NCI-H226 (cell line): ENCODE measurements at regions not wholly inside any gene's neighbourhood (a gene's known extent, or its start where the extent isn't known, plus 50 kb on each side); places are given as distances from the start of the nearest gene placed in this dataset.

Source experiments
- DNase-seq: peaks from one replicate; pipeline ENCODE4 v3.0.0-alpha.2; 2015

DNA sequence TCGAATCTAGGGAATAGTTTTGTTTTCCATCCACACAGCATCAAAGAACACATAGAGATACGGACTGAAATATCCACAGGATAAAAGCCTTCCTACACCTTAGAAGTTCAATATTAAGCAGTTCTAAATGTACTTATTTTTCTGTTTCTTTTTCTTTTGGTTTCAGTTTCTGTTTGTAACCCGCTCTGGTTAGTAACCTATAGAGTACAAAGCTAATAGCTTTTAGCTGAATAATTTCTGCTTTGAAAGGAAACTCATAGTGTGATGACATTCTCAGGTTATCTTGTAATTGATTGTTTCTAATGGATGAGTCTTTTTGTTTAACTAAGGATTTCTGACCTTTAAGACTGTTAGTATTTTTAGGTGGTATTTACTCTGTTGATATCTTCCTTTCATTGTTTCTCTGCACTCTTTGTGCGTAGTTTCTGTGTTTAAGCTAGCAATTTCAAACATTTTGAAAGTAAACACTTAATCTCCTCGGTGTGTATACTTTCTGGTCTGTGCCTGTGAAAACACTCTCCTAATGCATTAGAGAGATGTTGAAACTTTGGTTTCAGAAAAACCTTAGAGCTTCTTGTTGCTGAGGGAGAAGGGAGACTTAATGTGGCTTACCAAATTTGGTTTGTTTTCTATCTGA, 385.5 kb downstream of the HDGFL1 start:
- no peak for DNase-seq

DNA sequence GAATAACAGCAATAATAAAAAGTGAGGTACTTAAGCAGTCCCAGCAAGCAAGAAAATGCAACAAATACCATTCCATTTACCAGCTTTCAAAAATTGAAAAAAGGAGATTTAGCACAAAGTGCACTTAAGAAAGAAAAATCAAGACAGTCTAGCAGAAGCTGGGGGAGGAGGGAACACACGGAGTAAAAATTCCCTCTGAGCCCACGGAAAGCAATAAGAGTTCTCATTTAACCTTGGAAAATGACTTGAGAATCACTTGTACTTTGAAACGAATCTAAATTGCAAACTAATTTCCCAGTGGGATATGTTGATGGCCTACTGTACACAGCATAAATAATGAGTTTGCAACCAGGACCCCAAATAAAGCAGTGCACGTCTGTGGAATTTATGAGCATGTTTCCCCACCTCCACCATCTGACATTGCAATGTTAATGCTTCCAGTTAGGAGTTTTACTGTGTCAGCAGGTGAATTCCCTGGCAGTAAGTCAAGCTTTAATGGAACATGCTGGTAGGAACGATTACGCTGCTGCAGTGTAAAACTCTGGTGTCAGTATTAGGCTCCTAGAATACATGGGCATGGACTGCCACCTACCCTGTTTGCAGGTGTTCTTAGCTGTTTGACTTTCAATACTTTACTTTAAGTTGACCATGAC, 386.8 kb downstream of the HDGFL1 start:
- DNase-seq: no peak

- no peak for DNase-seq
Measured at GRCh38 chr6:22958677-22959076, 389.3 kb downstream of the HDGFL1 start.

DNA sequence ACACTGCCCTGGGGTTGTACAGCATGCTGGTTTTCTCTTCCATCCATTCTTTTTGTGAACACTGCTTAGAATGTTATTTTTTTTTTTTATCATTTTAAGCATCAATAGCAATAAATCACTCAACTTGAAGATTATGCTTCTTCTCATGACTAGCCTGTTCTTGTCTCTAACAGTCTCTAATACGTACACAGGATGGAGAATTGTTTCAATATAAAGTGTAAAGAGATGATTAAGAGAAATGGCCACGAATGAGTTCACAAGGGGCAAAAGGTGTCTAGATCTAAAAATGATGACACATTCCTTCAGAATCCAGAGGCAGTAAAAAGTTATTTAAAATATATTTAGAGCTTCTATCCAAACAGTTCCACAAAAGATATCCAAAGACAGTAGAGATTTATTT, 390.2 kb downstream of the HDGFL1 start:
- no peak for DNase-seq

DNA sequence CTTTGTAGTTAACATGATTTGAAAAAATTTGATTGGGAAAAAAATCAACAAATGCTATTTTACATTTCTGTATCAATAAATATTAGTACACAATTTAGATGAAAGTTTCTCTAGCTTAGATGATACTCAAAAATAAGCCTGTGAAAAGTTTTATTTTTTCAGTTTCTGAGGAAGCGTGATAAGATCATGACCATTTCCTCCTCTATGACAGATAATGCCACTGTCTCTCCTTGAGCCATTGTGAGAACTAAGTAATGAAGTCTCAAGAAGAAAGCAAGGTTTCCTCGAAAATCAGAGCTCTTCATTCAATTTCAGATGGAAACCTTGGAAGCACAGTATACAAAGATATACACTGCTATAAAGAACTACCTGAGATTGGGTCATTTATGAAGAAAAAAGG, 395.0 kb downstream of the HDGFL1 start:
- no peak for DNase-seq

DNA sequence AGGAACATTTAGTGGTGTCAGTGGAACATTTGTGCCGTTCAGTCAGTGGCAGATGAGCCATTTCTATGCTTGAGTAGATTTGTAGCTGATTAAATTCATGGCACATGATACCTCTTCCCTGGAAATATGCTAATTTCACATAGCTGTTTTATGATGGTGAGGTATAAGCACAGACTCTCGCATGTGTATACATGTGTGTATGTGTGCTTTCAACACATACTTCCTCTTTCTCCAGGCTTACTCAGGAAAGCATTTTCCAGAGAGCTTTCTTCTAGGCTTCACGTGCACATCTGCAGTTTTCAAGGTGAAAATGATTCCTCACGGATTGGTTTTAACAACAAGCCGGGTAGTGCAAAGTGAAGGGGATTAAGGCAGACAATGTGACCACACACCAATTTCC, 396.5 kb downstream of the HDGFL1 start:
- DNase-seq: no peak

GRCh38 chr6:22966691-22967422, 397.5 kb downstream of the HDGFL1 start:
- no peak for DNase-seq

DNA sequence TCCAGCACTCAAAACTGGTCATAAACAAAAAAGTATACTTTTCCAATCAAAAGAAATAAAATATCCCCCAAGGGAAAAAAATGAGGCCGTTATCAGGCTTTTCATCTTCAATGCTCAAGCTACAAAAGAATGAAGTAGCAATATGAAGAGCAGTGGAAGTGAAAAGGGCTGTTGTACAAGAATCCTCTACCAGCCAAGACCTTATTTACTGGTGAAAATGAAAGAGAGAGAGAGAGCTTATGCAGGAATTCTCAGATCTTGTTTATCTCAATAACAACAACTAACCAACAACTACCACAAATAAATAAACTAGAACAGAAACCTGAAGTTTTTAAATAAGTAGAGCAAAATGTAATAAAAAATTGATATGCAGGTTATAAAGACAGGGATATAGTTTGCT, 400.6 kb downstream of the HDGFL1 start:
- DNase-seq: no peak

- DNase-seq: no peak
Measured at GRCh38 chr6:22972771-22973170, 403.4 kb downstream of the HDGFL1 start.

GRCh38 chr6:22975079-22975478, 405.7 kb downstream of the HDGFL1 start:
- no peak for DNase-seq

GRCh38 chr6:22980446-22980845, 411.1 kb downstream of the HDGFL1 start:
- DNase-seq: no peak

GRCh38 chr6:23002044-23002619, 432.8 kb downstream of the HDGFL1 start:
- DNase-seq: no peak

DNA sequence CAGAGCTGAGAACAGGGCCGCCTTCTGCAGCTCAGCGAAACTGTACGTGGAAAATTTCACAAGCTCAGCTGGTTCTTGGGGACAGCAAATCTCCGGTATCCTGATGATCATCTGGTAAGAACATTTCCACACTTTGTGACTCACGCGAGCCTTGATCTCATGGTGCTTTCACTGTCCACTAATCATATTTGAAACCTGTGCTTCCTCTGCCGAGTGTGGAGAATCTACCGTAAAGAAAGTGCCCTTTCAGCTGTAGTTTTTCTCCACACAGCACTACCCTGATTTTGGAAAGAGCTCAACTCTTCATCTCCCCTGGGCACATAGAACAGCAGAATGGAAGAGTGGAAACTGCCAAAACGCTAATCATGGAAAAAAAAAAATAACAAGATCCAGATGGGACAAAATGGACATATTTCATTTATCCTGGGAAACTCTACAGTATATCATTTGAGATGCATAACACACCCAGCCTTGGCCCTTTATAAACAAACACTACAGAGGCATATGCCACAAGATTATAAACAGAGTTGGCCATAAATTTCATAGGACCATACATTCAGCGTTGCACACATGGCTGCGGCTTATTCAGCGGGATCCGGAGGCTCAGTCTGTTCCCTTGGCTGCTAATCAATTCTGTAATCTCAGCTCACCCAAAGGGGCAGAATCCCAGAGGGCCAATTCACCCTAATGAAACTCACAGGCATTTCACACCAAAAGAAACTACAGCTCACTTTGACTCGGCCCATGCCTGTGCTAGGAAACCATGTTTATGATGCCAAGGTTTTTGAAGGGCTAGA, 434.5 kb downstream of the HDGFL1 start:
- no peak for DNase-seq

DNA sequence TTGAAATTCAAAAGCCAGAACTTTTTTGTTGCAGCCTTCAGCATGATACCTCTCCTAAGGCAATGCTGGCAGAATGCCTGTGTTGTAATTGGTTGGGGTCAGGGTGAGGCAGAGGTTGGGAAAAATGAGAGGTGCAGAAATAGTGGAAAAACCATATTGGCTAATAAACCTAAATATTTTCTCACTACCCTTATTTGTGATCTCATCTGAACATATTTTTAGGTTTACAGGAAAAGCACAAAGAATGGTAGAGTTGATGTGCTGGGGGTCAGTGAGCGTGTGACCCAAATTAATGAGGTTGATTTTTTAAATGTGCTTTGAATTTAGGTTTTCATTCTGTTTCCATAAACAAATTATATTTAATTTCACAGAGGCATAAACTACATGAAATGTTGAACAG, 437.3 kb downstream of the HDGFL1 start:
- no peak for DNase-seq

- no peak for DNase-seq
Measured at GRCh38 chr6:23011615-23012014, 442.2 kb downstream of the HDGFL1 start.

DNA sequence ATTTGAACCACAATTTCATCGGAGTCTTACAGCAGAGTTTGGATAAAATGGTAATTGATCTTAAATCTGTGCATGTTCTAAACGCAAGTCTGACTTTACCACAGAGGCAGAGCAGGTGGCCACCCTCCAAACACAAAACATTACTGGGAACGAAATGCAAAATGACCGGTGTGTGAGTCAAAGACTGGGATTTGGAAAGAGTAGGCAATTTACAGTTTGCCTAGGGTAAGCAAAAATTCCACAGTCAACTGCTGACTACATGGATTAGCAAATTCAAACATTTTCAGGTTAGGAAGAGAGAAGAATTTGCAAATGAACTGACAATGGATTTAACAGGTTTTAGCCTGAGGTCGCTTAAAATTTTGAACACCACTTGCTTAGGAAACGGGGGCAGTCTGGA, 444.4 kb downstream of the HDGFL1 start:
- no peak for DNase-seq

GRCh38 chr6:23016696-23017095, 447.3 kb downstream of the HDGFL1 start:
- DNase-seq: no peak

GRCh38 chr6:23021487-23021886, 452.1 kb downstream of the HDGFL1 start:
- DNase-seq: no peak

DNA sequence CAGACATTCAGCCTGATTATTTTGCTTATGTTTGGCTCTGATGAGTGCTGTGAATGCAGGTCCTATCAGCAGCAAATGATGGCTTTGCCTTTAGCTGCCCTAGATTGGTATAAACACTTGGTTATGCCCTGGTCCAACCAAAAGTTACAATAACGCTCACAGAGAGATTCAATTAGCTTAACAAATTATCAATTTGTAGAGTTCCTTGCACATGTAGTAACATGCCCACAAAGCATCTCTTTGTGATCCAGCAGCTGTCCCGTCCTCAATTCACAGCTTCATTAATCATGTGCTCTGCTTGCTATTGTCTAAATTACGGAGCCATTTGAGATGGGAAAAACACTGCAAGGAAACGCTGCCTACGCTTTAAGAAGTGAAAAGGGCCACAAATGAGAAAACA, 457.9 kb downstream of the HDGFL1 start:
- DNase-seq: no peak

DNA sequence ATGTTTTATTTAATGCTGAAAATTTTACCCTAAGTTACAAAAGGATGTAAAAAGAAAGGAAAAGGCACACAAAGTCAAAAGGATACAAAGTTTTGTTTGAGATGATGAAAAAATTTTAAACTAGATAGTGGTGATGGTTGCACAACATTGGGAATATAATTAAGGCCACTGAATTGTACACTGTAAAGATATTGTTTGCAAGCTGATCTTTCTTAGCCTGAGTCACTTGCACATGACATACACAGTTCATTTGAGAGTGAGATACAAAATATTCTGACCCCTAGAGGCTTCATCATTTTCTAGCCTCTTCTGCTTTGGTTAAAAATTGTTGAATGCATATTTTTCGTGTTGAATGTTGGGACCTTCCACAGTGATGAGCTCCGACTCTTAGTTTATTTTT, 462.6 kb downstream of the HDGFL1 start:
- DNase-seq: no peak

DNA sequence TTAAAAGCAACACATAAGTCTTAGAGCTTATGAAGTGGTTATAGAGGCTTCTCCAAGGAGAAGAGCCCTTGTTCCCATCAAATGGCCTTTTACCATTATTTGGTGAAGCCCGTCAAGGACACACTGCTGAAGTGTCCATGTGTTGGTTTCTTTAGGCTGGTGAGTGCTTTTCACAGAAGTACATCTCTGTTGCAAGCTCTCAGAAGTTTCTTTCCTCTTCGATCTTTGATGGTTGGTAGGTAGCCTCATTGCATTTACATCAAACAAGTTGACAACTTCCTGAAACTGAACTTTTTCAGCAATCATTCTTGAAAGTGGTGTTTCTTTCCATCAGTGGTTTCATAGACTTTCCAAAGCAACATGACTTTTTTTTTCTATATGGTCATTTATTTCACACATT, 465.6 kb downstream of the HDGFL1 start:
- DNase-seq: no peak

GRCh38 chr6:23036406-23036983, 467.1 kb downstream of the HDGFL1 start:
- DNase-seq: no peak

DNA sequence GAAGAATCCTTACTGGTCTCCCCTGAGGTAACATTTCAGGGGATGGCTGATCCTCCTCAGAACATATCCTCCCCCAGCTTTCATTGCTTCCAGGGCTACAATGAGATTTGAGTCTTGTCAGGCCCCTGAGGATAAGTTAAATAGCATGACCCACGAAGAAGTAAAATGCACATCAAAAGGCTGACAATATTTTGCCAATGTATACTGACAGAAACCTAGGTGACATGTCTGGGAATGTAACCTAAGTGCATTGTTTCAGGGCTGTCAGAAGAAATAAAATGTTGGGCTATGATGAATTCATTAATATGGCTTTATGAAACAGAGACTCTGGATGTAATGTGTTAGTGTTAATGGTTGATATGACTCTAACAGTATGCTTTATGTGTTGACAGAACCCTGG, 471.5 kb downstream of the HDGFL1 start:
- no peak for DNase-seq
